ENCODE measurements at regions not wholly inside any gene's neighbourhood (a gene's known extent, or its start where the extent isn't known, plus 50 kb on each side); places are given as distances from the start of the nearest gene placed in this dataset.
"Not testable (repeated sequence)": the region's sequence is repeated elsewhere in the genome, so short reads cannot be mapped to it uniquely, and the experiment has no call there.

- no peaks in the 10 kb centered on the region for H3K36me3 ChIP-seq
- H3K4me1 ChIP-seq (ENCODE audit: control insufficient read depth in 1 of 2, insufficient read depth in 1 of 2, low read depth in 1 of 2, low read length in 1 of 2): peaks cover 17 to 19% of the 10 kb centered on the region in 2 experiments
- no peak overlapping the region for H3K4me3 ChIP-seq (ENCODE audit: low read depth in 1 of 2, low read length in 1 of 2)
- H3K9me3 ChIP-seq: no peaks in the 10 kb centered on the region
- no peak overlapping the region for H3K27ac ChIP-seq
- no peaks in the 10 kb centered on the region for H3K27me3 ChIP-seq
- TF ChIP-seq CTCF (IDR thresholded peaks at IDR 0.05): no peak
Observed at GRCh38 chr9:89952401-89952800, 347.6 kb downstream of the GADD45G start.

GRCh38 chr9:89953263-89953662 is 348.5 kb downstream of the GADD45G start:
- H3K4me1 ChIP-seq (ENCODE audit: control insufficient read depth in 1 of 2, insufficient read depth in 1 of 2, low read depth in 1 of 2, low read length in 1 of 2): peaks cover 17 to 19% of the 10 kb centered on the region in 2 experiments
- H3K27ac ChIP-seq; H3K27me3 ChIP-seq; H3K4me3 ChIP-seq (ENCODE audit: low read depth in 1 of 2, low read length in 1 of 2); H3K9me3 ChIP-seq; H3K36me3 ChIP-seq: not testable (repeated sequence)

GRCh38 chr9:89953824-89954615 is 349.2 kb downstream of the GADD45G start:
- H3K27ac ChIP-seq: no peak overlapping the region
- peaks cover 17 to 19% of the 10 kb centered on the region in 2 experiments for H3K4me1 ChIP-seq (ENCODE audit: control insufficient read depth in 1 of 2, insufficient read depth in 1 of 2, low read depth in 1 of 2, low read length in 1 of 2)
- no peaks in the 10 kb centered on the region for H3K27me3 ChIP-seq
- H3K36me3 ChIP-seq: no peaks in the 10 kb centered on the region
- no peaks in the 10 kb centered on the region for H3K9me3 ChIP-seq
- no peak overlapping the region for H3K4me3 ChIP-seq (ENCODE audit: low read depth in 1 of 2, low read length in 1 of 2)
- no peak for TF ChIP-seq CTCF (IDR thresholded peaks at IDR 0.05)

GRCh38 chr9:89955144-89955543 is 350.3 kb downstream of the GADD45G start:
- no peak for TF ChIP-seq CTCF (IDR thresholded peaks at IDR 0.05)
- Histone ChIP-seq H3K36me3 (no peaks in the 10 kb centered on the region), H3K4me3 (ENCODE audit: low read depth in 1 of 2, low read length in 1 of 2) (no peak overlapping the region), H3K4me1 (ENCODE audit: control insufficient read depth in 1 of 2, insufficient read depth in 1 of 2, low read depth in 1 of 2, low read length in 1 of 2) (peaks cover 17 to 19% of the 10 kb centered on the region in 2 experiments), H3K27ac (peak overlapping the region; percentile 19), H3K27me3 (no peaks in the 10 kb centered on the region), H3K9me3 (no peaks in the 10 kb centered on the region)

GRCh38 chr9:89955626-89956025 is 350.8 kb downstream of the GADD45G start:
- no peak for TF ChIP-seq CTCF (IDR thresholded peaks at IDR 0.05)
- Histone ChIP-seq H3K4me3 (ENCODE audit: low read depth in 1 of 2, low read length in 1 of 2) (no peak overlapping the region), H3K27me3 (no peaks in the 10 kb centered on the region), H3K9me3 (no peaks in the 10 kb centered on the region), H3K36me3 (no peaks in the 10 kb centered on the region), H3K27ac (peak overlapping the region; percentile 19), H3K4me1 (ENCODE audit: control insufficient read depth in 1 of 2, insufficient read depth in 1 of 2, low read depth in 1 of 2, low read length in 1 of 2) (peaks cover 17 to 19% of the 10 kb centered on the region in 2 experiments)

GRCh38 chr9:89956331-89956730 is 351.5 kb downstream of the GADD45G start:
- Histone ChIP-seq H3K27ac (no peak overlapping the region), H3K4me3 (ENCODE audit: low read depth in 1 of 2, low read length in 1 of 2) (no peak overlapping the region), H3K4me1 (ENCODE audit: control insufficient read depth in 1 of 2, insufficient read depth in 1 of 2, low read depth in 1 of 2, low read length in 1 of 2) (peaks cover 17 to 19% of the 10 kb centered on the region in 2 experiments), H3K9me3 (no peaks in the 10 kb centered on the region), H3K36me3 (no peaks in the 10 kb centered on the region), H3K27me3 (no peaks in the 10 kb centered on the region)
- no peak for TF ChIP-seq CTCF (IDR thresholded peaks at IDR 0.05)

Data from neutrophil (primary cell).